ENCODE measurements at regions not wholly inside any gene's neighbourhood (a gene's known extent, or its start where the extent isn't known, plus 50 kb on each side); places are given as distances from the start of the nearest gene placed in this dataset.

- TF ChIP-seq CREM (CRISPR knock-in tag; IDR thresholded peaks at IDR 0.05) (no peak), TP53 (CRISPR knock-in tag; IDR thresholded peaks at IDR 0.05) (no peak), CTCF (IDR thresholded peaks at IDR 0.05) (no peak), USF2 (CRISPR knock-in tag; IDR thresholded peaks at IDR 0.05) (no peak)
- TF ChIP-seq, protein P1, sequence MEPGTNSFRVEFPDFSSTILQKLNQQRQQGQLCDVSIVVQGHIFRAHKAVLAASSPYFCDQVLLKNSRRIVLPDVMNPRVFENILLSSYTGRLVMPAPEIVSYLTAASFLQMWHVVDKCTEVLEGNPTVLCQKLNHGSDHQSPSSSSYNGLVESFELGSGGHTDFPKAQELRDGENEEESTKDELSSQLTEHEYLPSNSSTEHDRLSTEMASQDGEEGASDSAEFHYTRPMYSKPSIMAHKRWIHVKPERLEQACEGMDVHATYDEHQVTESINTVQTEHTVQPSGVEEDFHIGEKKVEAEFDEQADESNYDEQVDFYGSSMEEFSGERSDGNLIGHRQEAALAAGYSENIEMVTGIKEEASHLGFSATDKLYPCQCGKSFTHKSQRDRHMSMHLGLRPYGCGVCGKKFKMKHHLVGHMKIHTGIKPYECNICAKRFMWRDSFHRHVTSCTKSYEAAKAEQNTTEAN (CRISPR knock-in tag; IDR thresholded peaks at IDR 0.05), result no peak
- TF ChIP-seq, protein P2, sequence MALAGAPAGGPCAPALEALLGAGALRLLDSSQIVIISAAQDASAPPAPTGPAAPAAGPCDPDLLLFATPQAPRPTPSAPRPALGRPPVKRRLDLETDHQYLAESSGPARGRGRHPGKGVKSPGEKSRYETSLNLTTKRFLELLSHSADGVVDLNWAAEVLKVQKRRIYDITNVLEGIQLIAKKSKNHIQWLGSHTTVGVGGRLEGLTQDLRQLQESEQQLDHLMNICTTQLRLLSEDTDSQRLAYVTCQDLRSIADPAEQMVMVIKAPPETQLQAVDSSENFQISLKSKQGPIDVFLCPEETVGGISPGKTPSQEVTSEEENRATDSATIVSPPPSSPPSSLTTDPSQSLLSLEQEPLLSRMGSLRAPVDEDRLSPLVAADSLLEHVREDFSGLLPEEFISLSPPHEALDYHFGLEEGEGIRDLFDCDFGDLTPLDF (CRISPR knock-in tag; IDR thresholded peaks at IDR 0.05), result no peak
Measured at GRCh38 chr12:38158428-38159091, 158.0 kb upstream of the ALG10B start.

Data from WTC11 (cell line).